ENCODE measurements at regions not wholly inside any gene's neighbourhood (a gene's known extent, or its start where the extent isn't known, plus 50 kb on each side); places are given as distances from the start of the nearest gene placed in this dataset.

DNA sequence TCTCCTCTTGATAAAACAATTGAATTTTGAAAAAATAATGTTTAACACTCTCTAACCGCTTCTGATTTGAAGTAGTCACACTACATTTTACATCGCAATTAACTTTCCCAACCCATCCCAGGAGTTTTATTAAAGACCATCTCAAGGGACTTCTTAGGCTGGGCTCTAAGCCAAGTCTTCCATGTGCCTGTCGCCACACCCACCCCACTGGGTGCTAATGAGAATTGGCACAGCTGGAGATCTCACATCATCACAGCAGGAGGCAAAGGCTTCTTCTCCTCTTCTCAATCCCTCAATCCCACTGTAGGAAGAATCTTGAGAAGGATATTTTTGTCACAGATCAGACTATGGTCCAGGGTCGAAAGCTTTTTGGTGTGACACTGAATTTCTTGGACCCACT, 328.9 kb downstream of the NUF2 start:
- no peak for DNase-seq (ENCODE audit: low read depth)
- TF ChIP-seq, protein P1, sequence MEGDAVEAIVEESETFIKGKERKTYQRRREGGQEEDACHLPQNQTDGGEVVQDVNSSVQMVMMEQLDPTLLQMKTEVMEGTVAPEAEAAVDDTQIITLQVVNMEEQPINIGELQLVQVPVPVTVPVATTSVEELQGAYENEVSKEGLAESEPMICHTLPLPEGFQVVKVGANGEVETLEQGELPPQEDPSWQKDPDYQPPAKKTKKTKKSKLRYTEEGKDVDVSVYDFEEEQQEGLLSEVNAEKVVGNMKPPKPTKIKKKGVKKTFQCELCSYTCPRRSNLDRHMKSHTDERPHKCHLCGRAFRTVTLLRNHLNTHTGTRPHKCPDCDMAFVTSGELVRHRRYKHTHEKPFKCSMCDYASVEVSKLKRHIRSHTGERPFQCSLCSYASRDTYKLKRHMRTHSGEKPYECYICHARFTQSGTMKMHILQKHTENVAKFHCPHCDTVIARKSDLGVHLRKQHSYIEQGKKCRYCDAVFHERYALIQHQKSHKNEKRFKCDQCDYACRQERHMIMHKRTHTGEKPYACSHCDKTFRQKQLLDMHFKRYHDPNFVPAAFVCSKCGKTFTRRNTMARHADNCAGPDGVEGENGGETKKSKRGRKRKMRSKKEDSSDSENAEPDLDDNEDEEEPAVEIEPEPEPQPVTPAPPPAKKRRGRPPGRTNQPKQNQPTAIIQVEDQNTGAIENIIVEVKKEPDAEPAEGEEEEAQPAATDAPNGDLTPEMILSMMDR (IDR thresholded peaks at IDR 0.05; ENCODE audit: control insufficient read depth, extremely low read depth, insufficient read depth): no peak
- H3K4me3 ChIP-seq (ENCODE audit: low read depth, low read length): no peak overlapping the region

DNA sequence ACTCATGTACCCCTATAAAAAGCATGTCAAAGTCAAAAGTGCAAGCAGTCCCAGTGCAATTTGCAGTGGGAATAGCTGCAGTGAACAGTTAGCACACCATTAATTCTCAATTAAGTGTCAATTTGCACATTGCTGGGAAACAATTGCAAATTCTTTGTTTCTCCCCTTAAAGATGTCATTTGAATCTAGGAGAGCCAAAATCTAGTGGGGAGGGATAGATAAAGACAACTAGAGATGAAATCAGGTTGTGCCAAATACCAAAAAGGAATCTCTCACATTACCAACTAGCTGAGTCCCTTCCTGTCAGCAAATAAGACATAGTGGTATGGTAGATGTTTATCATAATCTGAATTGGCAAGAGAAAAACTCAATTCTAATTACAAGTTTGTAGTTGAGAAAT, 330.7 kb downstream of the NUF2 start:
- TF ChIP-seq, protein P1 (IDR thresholded peaks at IDR 0.05; ENCODE audit: control insufficient read depth, extremely low read depth, insufficient read depth): no peak
- DNase-seq (ENCODE audit: low read depth): no peak
- H3K4me3 ChIP-seq (ENCODE audit: low read depth, low read length): no peak overlapping the region

DNA sequence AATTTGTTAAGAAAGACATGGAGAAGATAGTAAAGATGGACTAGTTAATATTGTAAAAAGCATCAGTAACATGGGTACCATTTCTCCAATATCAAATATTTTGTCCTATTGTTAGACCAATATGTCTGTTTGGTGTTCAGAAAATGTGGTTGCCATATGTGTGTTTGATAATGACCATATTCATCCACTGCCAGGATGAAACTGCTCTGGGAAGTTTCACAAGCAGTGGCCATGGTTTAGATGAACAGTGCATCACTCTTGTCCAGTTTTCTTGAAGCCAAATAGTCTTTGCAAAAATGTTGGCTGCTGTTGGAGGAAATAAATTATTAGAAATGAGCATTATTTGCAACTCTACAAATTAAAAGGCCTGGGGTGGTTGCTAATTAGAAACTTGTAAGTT, 333.8 kb downstream of the NUF2 start:
- TF ChIP-seq, protein P1 (IDR thresholded peaks at IDR 0.05; ENCODE audit: control insufficient read depth, extremely low read depth, insufficient read depth): no peak
- DNase-seq (ENCODE audit: low read depth): no peak
- no peak overlapping the region for H3K4me3 ChIP-seq (ENCODE audit: low read depth, low read length)

DNA sequence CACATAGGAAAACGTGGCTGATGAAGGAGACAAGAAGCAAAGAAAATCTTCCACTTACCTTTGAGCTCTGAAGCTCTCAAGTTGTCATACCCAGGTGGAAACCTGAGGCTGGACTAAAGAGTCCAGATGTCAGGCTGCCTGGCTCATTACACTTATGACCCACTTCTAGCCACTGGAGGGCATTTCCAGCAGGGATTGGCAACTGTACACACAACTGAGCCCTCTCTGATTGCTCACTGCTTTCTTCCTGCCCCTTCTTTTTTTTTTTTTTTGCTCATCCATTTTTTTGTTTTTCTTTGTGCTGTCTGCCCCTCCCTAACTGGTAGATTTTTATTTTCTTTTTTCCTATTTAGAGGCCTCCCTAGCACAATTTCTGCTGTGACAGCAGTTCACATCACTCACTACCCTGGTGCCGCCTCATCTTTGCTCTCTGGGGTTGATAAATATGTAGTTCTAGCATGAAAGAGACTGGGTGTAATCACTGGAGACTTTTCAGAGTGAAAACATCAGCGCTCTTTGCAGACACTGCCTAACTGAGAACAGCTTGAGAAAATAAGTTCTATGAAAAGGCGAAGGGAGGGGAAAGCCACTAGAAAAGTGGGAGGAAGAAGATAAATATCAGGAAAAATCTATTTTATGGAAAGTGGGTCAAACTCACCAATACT, 334.5 kb downstream of the NUF2 start:
- no peak overlapping the region for H3K4me3 ChIP-seq (ENCODE audit: low read depth, low read length)
- DNase-seq (ENCODE audit: low read depth): no peak
- TF ChIP-seq, protein P1 (IDR thresholded peaks at IDR 0.05; ENCODE audit: control insufficient read depth, extremely low read depth, insufficient read depth): no peak

DNA sequence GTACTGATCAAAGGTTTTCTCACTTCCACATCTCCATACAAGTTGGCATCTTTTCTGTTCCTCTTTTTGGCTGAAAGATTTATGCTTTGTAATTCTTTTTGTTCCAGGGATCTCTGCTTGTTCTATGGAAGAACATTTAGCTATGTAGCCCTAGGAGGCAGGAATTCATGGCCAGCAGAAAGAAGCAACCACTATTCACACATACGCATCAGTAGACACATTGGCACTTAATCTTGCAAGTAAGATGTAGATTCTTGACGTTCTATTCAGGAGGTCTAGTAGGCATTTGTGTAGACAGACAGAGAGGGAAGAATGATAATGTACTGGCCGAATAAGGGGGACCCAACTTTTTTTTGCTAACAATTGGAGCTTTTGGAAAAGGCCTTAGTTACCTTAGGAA, 336.0 kb downstream of the NUF2 start:
- DNase-seq (ENCODE audit: low read depth): no peak
- no peak overlapping the region for H3K4me3 ChIP-seq (ENCODE audit: low read depth, low read length)
- TF ChIP-seq, protein P1 (IDR thresholded peaks at IDR 0.05; ENCODE audit: control insufficient read depth, extremely low read depth, insufficient read depth): no peak

DNA sequence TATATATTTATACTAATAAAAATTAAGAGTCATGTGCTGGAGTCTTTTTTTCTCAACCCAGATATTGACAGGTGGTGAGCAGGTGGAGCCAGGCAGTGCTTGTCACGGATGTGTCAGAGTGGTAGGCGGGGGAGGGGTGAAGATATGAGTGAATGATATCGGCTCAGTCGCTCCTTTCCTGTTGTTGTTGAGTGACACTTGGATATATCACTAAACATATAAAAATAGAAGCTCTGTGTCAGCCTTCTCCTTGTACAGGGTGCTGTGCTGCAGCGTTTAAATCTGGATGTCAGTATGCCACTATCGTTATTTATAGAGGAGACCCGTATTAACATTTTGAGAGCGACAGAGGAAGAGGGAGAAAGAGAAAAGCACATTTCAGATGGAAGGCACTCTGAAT, 339.6 kb downstream of the NUF2 start:
- no peak for DNase-seq (ENCODE audit: low read depth)
- no peak overlapping the region for H3K4me3 ChIP-seq (ENCODE audit: low read depth, low read length)
- TF ChIP-seq, protein P1 (IDR thresholded peaks at IDR 0.05; ENCODE audit: control insufficient read depth, extremely low read depth, insufficient read depth): no peak
